WTC11 (cell line): ENCODE measurements at regions not wholly inside any gene's neighbourhood (a gene's known extent, or its start where the extent isn't known, plus 50 kb on each side); places are given as distances from the start of the nearest gene placed in this dataset.

Experiments used
- ATAC-seq: fragments of 200-7000 bp; cut with Tn5 transposase; 2 replicates; pipeline ENCODE4 v1.10.0; 2021; ENCODE audit warnings: mild to moderate bottlenecking, moderate library complexity
- CTCF ChIA-PET: fragments of 300-600 bp; sonication (Branson Sonifier 250); formaldehyde crosslinking; loops from one replicate; lab custom pipeline; 2021; ENCODE audit warnings: antibody characterized with exemption; lab: Charles Lee
- POLR2A ChIA-PET: fragments of 350-600 bp; sonication (Branson Sonifier 250); formaldehyde crosslinking; loops from one replicate; lab custom pipeline; 2021; ENCODE audit warnings: antibody characterized with exemption; lab: Charles Lee
- DNase-seq: peaks from one replicate; pipeline ENCODE4 v3.0.0; 2021; ENCODE audit warnings: low spot score
- H3K27ac Mint-ChIP-seq: 2 replicates; pipeline ENCODE4 v1.8.0; 2021; ENCODE audit warnings: mixed read lengths
- H3K27me3 Mint-ChIP-seq: 2 replicates; pipeline ENCODE4 v1.8.0; 2021; ENCODE audit warnings: low read depth, mild to moderate bottlenecking, moderate library complexity, mixed read lengths
- H3K36me3 Mint-ChIP-seq: 2 replicates; pipeline ENCODE4 v1.8.0; 2021; ENCODE audit warnings: mixed read lengths
- H3K4me1 Mint-ChIP-seq: 2 replicates; pipeline ENCODE4 v1.8.0; 2022; ENCODE audit warnings: mixed read lengths
- H3K4me3 Mint-ChIP-seq: 2 replicates; pipeline ENCODE4 v1.8.0; 2021; ENCODE audit warnings: mild to moderate bottlenecking, moderate library complexity, mixed read lengths
- H3K9me3 Mint-ChIP-seq: 2 replicates; pipeline ENCODE4 v1.8.0; 2021; ENCODE audit warnings: mixed read lengths
- AR ChIP-seq: fragments of 250-450 bp; sonication (Bioruptor Pico); IDR thresholded peaks from 2 replicates; pipeline ENCODE4 v1.9.0; 2021; ENCODE audit warnings: mild to moderate bottlenecking
- ATF3 ChIP-seq: sonication (generic); formaldehyde crosslinking; conservative IDR thresholded peaks from 2 replicates; pipeline ENCODE4 v1.8.1; 2022; ENCODE audit warnings: mild to moderate bottlenecking, missing genetic modification reagents
- ATF6 ChIP-seq: sonication (generic); formaldehyde crosslinking; IDR thresholded peaks from 2 replicates; pipeline ENCODE4 v1.8.1; 2023; ENCODE audit warnings: mild to moderate bottlenecking, missing genetic modification reagents
- CTCF ChIP-seq: fragments of 200-600 bp; IDR thresholded peaks from 2 replicates; pipeline ENCODE4 v1.8.0; 2022; ENCODE audit warnings: antibody characterized with exemption
- E2F4 ChIP-seq: sonication (generic); formaldehyde crosslinking; IDR thresholded peaks from 2 replicates; pipeline ENCODE4 v1.8.1; 2022; ENCODE audit warnings: low read depth, mild to moderate bottlenecking, moderate library complexity, missing genetic modification reagents, borderline replicate concordance
- ETV6 ChIP-seq: sonication (generic); formaldehyde crosslinking; IDR thresholded peaks from 2 replicates; pipeline ENCODE4 v1.8.1; 2022; ENCODE audit warnings: mild to moderate bottlenecking, missing genetic modification reagents
- FOXJ3 ChIP-seq: sonication (generic); formaldehyde crosslinking; IDR thresholded peaks from 2 replicates; pipeline ENCODE4 v1.9.0; 2021; ENCODE audit warnings: missing genetic modification reagents, mild to moderate bottlenecking, borderline replicate concordance
- GABPB1 ChIP-seq: sonication (generic); formaldehyde crosslinking; IDR thresholded peaks from 2 replicates; pipeline ENCODE4 v1.8.1; 2023; ENCODE audit warnings: mild to moderate bottlenecking, missing genetic modification reagents
- GTF2I ChIP-seq: fragments of 250-450 bp; sonication (Bioruptor Pico); conservative IDR thresholded peaks from 2 replicates; pipeline ENCODE4 v1.4.0; 2021; ENCODE audit warnings: mild to moderate bottlenecking
- IRF1 ChIP-seq: sonication (generic); formaldehyde crosslinking; IDR thresholded peaks from 2 replicates; pipeline ENCODE4 v1.8.0; 2023; ENCODE audit warnings: missing genetic modification reagents
- JUN ChIP-seq: sonication (generic); formaldehyde crosslinking; IDR thresholded peaks from 2 replicates; pipeline ENCODE4 v1.8.0; 2023; ENCODE audit warnings: mild to moderate bottlenecking, missing genetic modification reagents
- NR1H2 ChIP-seq: sonication (generic); formaldehyde crosslinking; IDR thresholded peaks from 2 replicates; pipeline ENCODE4 v1.9.0; 2021; ENCODE audit warnings: mild to moderate bottlenecking, moderate library complexity, missing genetic modification reagents
- NR2C2 ChIP-seq: sonication (generic); formaldehyde crosslinking; IDR thresholded peaks from 2 replicates; pipeline ENCODE4 v1.8.0; 2022; ENCODE audit warnings: mild to moderate bottlenecking, missing genetic modification reagents
- SMAD3 ChIP-seq: sonication (generic); formaldehyde crosslinking; IDR thresholded peaks from 2 replicates; pipeline ENCODE4 v1.8.0; 2022; ENCODE audit warnings: missing genetic modification reagents, mild to moderate bottlenecking, borderline replicate concordance
- TCF7 ChIP-seq: sonication (generic); formaldehyde crosslinking; IDR thresholded peaks from 2 replicates; pipeline ENCODE4 v1.8.0; 2022; ENCODE audit warnings: mild to moderate bottlenecking, low read depth, missing genetic modification reagents, moderate library complexity
- TP53 ChIP-seq: sonication (generic); formaldehyde crosslinking; IDR thresholded peaks from 2 replicates; pipeline ENCODE4 v1.8.1; 2023; ENCODE audit warnings: mild to moderate bottlenecking, missing genetic modification reagents
- ZBTB43 ChIP-seq: sonication (generic); formaldehyde crosslinking; IDR thresholded peaks from 2 replicates; pipeline ENCODE4 v1.8.1; 2023; ENCODE audit warnings: mild to moderate bottlenecking, missing genetic modification reagents
- ZNF232 ChIP-seq: sonication (generic); formaldehyde crosslinking; IDR thresholded peaks from 2 replicates; pipeline ENCODE4 v1.8.0; 2022; ENCODE audit warnings: mild to moderate bottlenecking, missing genetic modification reagents

GRCh38 chr1:30010506-30011106 is 712.8 kb downstream of the MATN1 start:
- DNase-seq (no peak), ATAC-seq (no peak)
- Mint-ChIP-seq H3K36me3 (peaks cover 7% of the 10 kb centered on the region; the same call in 1 of the 2 replicates), H3K27me3 (no peaks in the 10 kb centered on the region), H3K4me1 (peaks cover 30% of the 10 kb centered on the region), H3K27ac (no peak overlapping the region), H3K4me3 (no peak overlapping the region), H3K9me3 (no peaks in the 10 kb centered on the region)
- ChIA-PET POLR2A (no interaction called here), CTCF (no interaction called here)
- TF ChIP-seq NR1H2 = no peak

- ChIA-PET CTCF (interaction anchor here (1.1 kb wide), 1 partner anchor 72 kb away, joined by 5 read pairs; no protein-coding TSS in a partner anchor), POLR2A (no interaction called here)
- no peak for TF ChIP-seq GABPB1
- TF ChIP-seq FOXJ3 = no peak
- no peak for TF ChIP-seq ZBTB43 (CRISPR knock-in tag)
- TF ChIP-seq GTF2I = no peak
- no peak for TF ChIP-seq AR
- TF ChIP-seq IRF1 = no peak
- no peak for TF ChIP-seq E2F4 (CRISPR knock-in tag)
- no peak for TF ChIP-seq NR2C2 (CRISPR knock-in tag)
- no peak for TF ChIP-seq CTCF
- no peak for TF ChIP-seq JUN (CRISPR knock-in tag)
- no peak for TF ChIP-seq ETV6 (CRISPR knock-in tag)
- no peak for DNase-seq
- Mint-ChIP-seq H3K27ac (no peak overlapping the region), H3K4me3 (no peak overlapping the region), H3K4me1 (peaks cover 30% of the 10 kb centered on the region), H3K27me3 (no peaks in the 10 kb centered on the region), H3K36me3 (peaks cover 7% of the 10 kb centered on the region; the same call in 1 of the 2 replicates), H3K9me3 (no peaks in the 10 kb centered on the region)
- no peak for ATAC-seq
These were observed 713.7 kb downstream of the MATN1 start for GRCh38 chr1:30009720-30010119.

- no peak for ATAC-seq
- Mint-ChIP-seq H3K4me3 (no peak overlapping the region), H3K27me3 (no peaks in the 10 kb centered on the region), H3K27ac (peak overlapping the region; percentile 61; the same call in 1 of the 2 replicates), H3K9me3 (peaks cover 3% of the 10 kb centered on the region; the same call in 1 of the 2 replicates), H3K36me3 (peaks cover 7% of the 10 kb centered on the region; the same call in 1 of the 2 replicates), H3K4me1 (peaks cover 30% of the 10 kb centered on the region)
- ChIA-PET POLR2A (no interaction called here), CTCF (interaction anchor here (1.1 kb wide), 1 partner anchor 73 kb away, joined by 5 read pairs; no protein-coding TSS in a partner anchor)
- TF ChIP-seq TCF7 (CRISPR knock-in tag) = no peak
- no peak for TF ChIP-seq ATF6 (CRISPR knock-in tag)
- no peak for TF ChIP-seq TP53 (CRISPR knock-in tag)
- no peak for TF ChIP-seq ATF3 (CRISPR knock-in tag)
- TF ChIP-seq SMAD3 (CRISPR knock-in tag) = no peak
- TF ChIP-seq NR2C2 (CRISPR knock-in tag) = no peak
- TF ChIP-seq GTF2I = no peak
- no peak for TF ChIP-seq ZNF232 (CRISPR knock-in tag)
- no peak for DNase-seq
These were observed 714.3 kb downstream of the MATN1 start for GRCh38 chr1:30008998-30009657.
